K562 (cell line): ENCODE measurements at regions not wholly inside any gene's neighbourhood (a gene's known extent, or its start where the extent isn't known, plus 50 kb on each side); places are given as distances from the start of the nearest gene placed in this dataset.
A peak's percentile ranks its signal among the peaks of the same experiment; 100 is the strongest.

ENCODE experiments used
- DIDO1 ChIP-seq: fragments of 450-650 bp; IDR thresholded peaks from 2 replicates; pipeline ENCODE4 v1.6.1; 2016; ENCODE audit warnings: low read depth, missing biosample characterization, missing genetic modification characterization
- DMBX1 ChIP-seq: fragments of 250-450 bp; sonication (Bioruptor Pico); IDR thresholded peaks from 2 replicates; pipeline ENCODE4 v1.8.0; 2022; ENCODE audit warnings: inconsistent platforms, mild to moderate bottlenecking, moderate library complexity, borderline replicate concordance
- ELF2 ChIP-seq: fragments of 250-450 bp; sonication (Bioruptor Pico); IDR thresholded peaks from 2 replicates; pipeline ENCODE4 v1.5.0; 2021; ENCODE audit warnings: mild to moderate bottlenecking
- FOS ChIP-seq: IDR thresholded peaks from 3 replicates; pipeline ENCODE4 v1.6.1; 2011; ENCODE audit not compliant: insufficient read length; ENCODE audit errors: extremely low read depth
- GABPB1 ChIP-seq: sonication (generic); formaldehyde crosslinking; IDR thresholded peaks from 2 replicates; pipeline ENCODE4 v1.8.0; 2022; ENCODE audit warnings: mild to moderate bottlenecking, missing genetic modification reagents
- LCOR ChIP-seq: sonication (generic); formaldehyde crosslinking; IDR thresholded peaks from 2 replicates; pipeline ENCODE4 v1.8.0; 2022; ENCODE audit warnings: mild to moderate bottlenecking, missing genetic modification reagents
- MAFK ChIP-seq: IDR thresholded peaks from 2 replicates; pipeline ENCODE4 v1.6.1; 2011; ENCODE audit warnings: low read length, improper control_type of control experiment
- NFYB ChIP-seq: IDR thresholded peaks from 2 replicates; pipeline ENCODE4 v1.6.1; 2011; ENCODE audit warnings: mild to moderate bottlenecking, moderate library complexity; ENCODE audit not compliant: insufficient read length; ENCODE audit errors: extremely low read depth
- NR2F6 ChIP-seq: fragments of 450-650 bp; formaldehyde crosslinking; IDR thresholded peaks from 2 replicates; pipeline ENCODE4 v1.4.0; 2020; ENCODE audit warnings: mild to moderate bottlenecking
- OTX1 ChIP-seq: fragments of 450-650 bp; formaldehyde crosslinking; IDR thresholded peaks from 2 replicates; pipeline ENCODE4 v1.4.0; 2022; ENCODE audit warnings: mild to moderate bottlenecking
- RCOR1 ChIP-seq, 2 experiments: IDR thresholded peaks; 2 replicates each; pipeline ENCODE4 v1.6.1; 2012; ENCODE audit warnings: low read depth in 2 of 2, low read length in 2 of 2, borderline replicate concordance in 1 of 2, improper control_type of control experiment in 1 of 2
- STAT5A ChIP-seq: IDR thresholded peaks from 2 replicates; pipeline ENCODE4 v1.6.1; 2012; ENCODE audit warnings: low read length, inconsistent platforms, borderline replicate concordance
- U2AF2 ChIP-seq: fragments of 200-400 bp; formaldehyde crosslinking; optimal IDR thresholded peaks from 2 replicates; pipeline ENCODE3; 2017; ENCODE audit warnings: low read depth, mild to moderate bottlenecking, low read length
- ZNF217 ChIP-seq: sonication (generic); formaldehyde crosslinking; IDR thresholded peaks from 2 replicates; pipeline ENCODE4 v1.8.0; 2022; ENCODE audit warnings: mild to moderate bottlenecking, missing genetic modification reagents
- ZNF282 ChIP-seq: sonication (generic); formaldehyde crosslinking; IDR thresholded peaks from 2 replicates; pipeline ENCODE4 v1.8.1; 2023; ENCODE audit warnings: missing genetic modification reagents
- ZNF644 ChIP-seq: fragments of 200-800 bp; sonication (Bioruptor generic); IDR thresholded peaks from 2 replicates; pipeline ENCODE4 v1.6.1; 2016; ENCODE audit warnings: low read depth, missing genetic modification characterization, missing compliant biosample characterization
- ZNF785 ChIP-seq: fragments of 250-450 bp; sonication (Bioruptor Pico); IDR thresholded peaks from 2 replicates; pipeline ENCODE4 v1.4.0; 2020; ENCODE audit warnings: mild to moderate bottlenecking
- TF ChIP-seq, protein P1 (sequence below): fragments of 450-650 bp; IDR thresholded peaks from 2 replicates; pipeline ENCODE4 v1.6.1; 2016
- TF ChIP-seq, protein P2 (sequence below): sonication (generic); formaldehyde crosslinking; IDR thresholded peaks from 2 replicates; pipeline ENCODE4 v1.8.1; 2023; ENCODE audit warnings: mild to moderate bottlenecking, missing genetic modification reagents
- TF ChIP-seq, protein P3 (sequence below): fragments of 450-650 bp; IDR thresholded peaks from 2 replicates; pipeline ENCODE4 v1.7.1; 2018; ENCODE audit warnings: mild to moderate bottlenecking, low read depth; ENCODE audit not compliant: partially characterized antibody
- TF ChIP-seq, protein P4 (sequence below): fragments of 250-450 bp; sonication (Bioruptor Pico); IDR thresholded peaks from 2 replicates; pipeline ENCODE4 v1.8.0; 2021; ENCODE audit warnings: moderate library complexity, mild to moderate bottlenecking, inconsistent platforms

DNA sequence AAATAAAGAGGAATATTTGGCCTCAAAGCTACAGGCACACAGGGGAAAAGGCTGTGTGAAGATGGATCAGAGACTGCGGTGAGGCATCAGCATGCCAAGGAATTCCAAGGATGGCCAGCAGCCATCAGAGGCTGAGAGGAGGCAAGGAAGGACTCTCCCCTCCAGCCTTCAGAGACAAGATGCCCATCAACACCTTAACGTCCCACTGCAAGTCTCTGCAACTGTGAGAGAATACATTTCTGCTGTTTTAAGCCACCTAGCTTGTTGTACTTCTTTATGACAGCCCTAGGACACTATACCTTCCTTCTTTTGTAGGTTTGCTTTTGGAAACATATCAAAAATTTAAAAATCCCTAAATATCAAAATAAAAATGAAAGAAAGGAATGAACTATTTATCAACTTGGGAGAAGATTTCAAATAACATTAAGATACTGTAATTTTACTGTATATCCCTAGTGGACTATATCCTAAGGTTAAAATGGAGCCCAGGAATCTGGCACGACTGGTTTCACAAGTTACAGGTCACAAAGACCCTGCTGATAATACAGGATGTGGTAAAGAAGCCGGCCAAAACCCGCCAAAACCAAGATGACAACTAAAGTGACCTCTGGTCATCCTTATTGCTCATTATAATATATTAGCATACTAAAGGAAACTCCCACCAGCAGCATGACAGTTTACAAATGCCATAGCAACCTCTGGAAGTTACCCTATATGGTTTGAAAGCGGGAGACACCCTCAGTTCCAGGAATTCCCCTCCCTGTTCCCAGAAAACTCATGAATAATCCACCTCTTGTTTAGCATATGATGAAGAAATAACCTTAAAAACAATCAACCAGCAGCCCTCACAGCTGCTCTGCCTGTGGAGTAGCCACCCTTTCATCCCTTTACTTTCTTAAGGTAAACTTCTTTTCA lies 185.2 kb downstream of the AVL9 start (continued):
- TF ChIP-seq RCOR1 (IDR thresholded peaks at IDR 0.05; ENCODE audit: borderline replicate concordance in 1 of 2, low read depth in 2 of 2, low read length in 2 of 2) (0 out of 4 replicates have a peak, but pooled peaks of 1 of the 2 experiments have one; percentile 55), ELF2 (no peak), ZNF785 (CRISPR knock-in tag) (no peak), LCOR (CRISPR knock-in tag) (no peak), DIDO1 (tag) (no peak), ZNF644 (tag) (peak; percentile 20; the same call in 1 of the 2 replicates), GABPB1 (peak; percentile 16; the same call in 1 of the 2 replicates), DMBX1 (CRISPR knock-in tag) (peak; percentile 40; the same call in 1 of the 2 replicates), OTX1 (CRISPR knock-in tag) (no peak), NFYB (no peak), MAFK (peak; percentile 39), ZNF282 (CRISPR knock-in tag) (no peak), NR2F6 (CRISPR knock-in tag) (no peak), ZNF217 (CRISPR knock-in tag) (no peak), STAT5A (peak; percentile 98), FOS (no peak), U2AF2 (no peak)
- TF ChIP-seq, protein P1, sequence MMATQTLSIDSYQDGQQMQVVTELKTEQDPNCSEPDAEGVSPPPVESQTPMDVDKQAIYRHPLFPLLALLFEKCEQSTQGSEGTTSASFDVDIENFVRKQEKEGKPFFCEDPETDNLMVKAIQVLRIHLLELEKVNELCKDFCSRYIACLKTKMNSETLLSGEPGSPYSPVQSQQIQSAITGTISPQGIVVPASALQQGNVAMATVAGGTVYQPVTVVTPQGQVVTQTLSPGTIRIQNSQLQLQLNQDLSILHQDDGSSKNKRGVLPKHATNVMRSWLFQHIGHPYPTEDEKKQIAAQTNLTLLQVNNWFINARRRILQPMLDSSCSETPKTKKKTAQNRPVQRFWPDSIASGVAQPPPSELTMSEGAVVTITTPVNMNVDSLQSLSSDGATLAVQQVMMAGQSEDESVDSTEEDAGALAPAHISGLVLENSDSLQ, result peak; percentile 53
- TF ChIP-seq, protein P2, sequence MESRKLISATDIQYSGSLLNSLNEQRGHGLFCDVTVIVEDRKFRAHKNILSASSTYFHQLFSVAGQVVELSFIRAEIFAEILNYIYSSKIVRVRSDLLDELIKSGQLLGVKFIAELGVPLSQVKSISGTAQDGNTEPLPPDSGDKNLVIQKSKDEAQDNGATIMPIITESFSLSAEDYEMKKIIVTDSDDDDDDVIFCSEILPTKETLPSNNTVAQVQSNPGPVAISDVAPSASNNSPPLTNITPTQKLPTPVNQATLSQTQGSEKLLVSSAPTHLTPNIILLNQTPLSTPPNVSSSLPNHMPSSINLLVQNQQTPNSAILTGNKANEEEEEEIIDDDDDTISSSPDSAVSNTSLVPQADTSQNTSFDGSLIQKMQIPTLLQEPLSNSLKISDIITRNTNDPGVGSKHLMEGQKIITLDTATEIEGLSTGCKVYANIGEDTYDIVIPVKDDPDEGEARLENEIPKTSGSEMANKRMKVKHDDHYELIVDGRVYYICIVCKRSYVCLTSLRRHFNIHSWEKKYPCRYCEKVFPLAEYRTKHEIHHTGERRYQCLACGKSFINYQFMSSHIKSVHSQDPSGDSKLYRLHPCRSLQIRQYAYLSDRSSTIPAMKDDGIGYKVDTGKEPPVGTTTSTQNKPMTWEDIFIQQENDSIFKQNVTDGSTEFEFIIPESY (CRISPR knock-in tag), result no peak
- TF ChIP-seq, protein P3, sequence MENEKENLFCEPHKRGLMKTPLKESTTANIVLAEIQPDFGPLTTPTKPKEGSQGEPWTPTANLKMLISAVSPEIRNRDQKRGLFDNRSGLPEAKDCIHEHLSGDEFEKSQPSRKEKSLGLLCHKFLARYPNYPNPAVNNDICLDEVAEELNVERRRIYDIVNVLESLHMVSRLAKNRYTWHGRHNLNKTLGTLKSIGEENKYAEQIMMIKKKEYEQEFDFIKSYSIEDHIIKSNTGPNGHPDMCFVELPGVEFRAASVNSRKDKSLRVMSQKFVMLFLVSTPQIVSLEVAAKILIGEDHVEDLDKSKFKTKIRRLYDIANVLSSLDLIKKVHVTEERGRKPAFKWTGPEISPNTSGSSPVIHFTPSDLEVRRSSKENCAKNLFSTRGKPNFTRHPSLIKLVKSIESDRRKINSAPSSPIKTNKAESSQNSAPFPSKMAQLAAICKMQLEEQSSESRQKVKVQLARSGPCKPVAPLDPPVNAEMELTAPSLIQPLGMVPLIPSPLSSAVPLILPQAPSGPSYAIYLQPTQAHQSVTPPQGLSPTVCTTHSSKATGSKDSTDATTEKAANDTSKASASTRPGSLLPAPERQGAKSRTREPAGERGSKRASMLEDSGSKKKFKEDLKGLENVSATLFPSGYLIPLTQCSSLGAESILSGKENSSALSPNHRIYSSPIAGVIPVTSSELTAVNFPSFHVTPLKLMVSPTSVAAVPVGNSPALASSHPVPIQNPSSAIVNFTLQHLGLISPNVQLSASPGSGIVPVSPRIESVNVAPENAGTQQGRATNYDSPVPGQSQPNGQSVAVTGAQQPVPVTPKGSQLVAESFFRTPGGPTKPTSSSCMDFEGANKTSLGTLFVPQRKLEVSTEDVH, result peak; percentile 80
- TF ChIP-seq, protein P4, sequence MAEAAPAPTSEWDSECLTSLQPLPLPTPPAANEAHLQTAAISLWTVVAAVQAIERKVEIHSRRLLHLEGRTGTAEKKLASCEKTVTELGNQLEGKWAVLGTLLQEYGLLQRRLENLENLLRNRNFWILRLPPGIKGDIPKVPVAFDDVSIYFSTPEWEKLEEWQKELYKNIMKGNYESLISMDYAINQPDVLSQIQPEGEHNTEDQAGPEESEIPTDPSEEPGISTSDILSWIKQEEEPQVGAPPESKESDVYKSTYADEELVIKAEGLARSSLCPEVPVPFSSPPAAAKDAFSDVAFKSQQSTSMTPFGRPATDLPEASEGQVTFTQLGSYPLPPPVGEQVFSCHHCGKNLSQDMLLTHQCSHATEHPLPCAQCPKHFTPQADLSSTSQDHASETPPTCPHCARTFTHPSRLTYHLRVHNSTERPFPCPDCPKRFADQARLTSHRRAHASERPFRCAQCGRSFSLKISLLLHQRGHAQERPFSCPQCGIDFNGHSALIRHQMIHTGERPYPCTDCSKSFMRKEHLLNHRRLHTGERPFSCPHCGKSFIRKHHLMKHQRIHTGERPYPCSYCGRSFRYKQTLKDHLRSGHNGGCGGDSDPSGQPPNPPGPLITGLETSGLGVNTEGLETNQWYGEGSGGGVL (CRISPR knock-in tag), result no peak
